GM18499 (cell line): ENCODE measurements at regions not wholly inside any gene's neighbourhood (a gene's known extent, or its start where the extent isn't known, plus 50 kb on each side); places are given as distances from the start of the nearest gene placed in this dataset.
"Not testable (repeated sequence)": the region's sequence is repeated elsewhere in the genome, so short reads cannot be mapped to it uniquely, and the experiment has no call there.

ENCODE experiments used
- ATAC-seq: cut with Tn5 transposase; IDR thresholded peaks from one replicate; pipeline ENCODE4 v1.9.1; 2021; ENCODE audit warnings: moderate number of reproducible peaks; ENCODE audit not compliant: insufficient read depth, unreplicated experiment

DNA sequence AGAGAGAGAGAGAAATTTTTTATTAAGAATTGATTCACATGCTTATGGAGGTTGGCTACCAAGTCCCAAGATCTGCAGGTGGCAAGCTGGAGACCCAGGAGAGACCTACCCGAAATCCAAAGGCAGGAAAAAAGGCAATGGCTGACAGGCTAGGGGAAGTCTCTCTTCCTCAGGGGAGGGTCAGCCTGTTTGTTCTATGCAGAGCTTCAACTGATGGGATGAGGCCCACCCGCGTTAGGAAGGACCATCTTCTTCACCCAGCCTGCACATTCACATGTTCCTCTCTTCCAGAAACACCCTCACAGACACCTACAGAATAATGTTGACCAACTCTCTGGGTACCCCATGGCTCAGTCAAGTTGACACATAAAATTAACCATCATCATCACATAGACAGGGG, 65.3 kb upstream of the SERP2 start:
- ATAC-seq: no peak

DNA sequence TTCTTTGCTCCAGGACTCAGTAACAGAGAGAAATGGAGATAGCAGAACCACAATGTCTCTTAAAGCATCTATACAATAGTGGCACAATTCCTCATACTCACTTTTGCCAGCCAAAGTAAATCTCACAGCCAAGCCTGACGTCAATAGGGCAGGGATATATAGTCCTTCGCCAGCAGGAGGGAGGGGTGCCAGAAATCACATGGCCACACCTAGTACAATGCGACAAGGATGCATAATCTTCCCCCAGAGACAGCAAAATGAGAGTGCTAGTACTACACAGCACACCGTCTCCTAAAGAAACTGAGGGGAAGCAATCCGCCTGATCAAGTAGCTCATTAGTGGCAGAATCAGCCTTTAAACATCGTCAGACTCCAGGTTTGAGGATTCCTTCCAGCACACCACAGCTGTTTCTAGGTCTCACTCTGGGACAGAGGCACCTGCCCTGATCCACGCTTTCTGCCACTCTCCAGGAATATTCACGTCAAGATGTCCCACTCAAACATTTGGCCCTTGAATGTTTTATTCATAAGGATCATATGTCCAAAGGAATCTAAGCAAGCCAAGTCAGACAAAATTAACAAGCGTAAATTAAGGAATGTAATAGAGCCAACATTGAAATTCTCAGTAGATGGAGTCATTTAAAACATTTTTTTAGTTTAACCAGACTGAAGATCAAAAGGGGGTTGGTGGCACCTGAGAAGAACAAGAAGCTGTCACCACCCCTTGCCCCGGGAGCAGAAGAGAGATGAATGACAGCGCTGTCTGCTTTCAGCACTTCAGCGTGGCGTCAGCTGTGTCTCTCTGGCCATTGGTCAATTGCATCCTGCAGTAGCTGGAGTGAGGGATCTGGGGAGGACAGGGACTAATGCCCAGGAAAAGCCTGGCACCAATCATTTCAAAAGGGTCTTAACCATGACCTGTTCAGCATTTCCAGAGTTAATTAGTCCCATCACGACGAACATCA, 63.5 kb upstream of the SERP2 start:
- ATAC-seq: no peak

DNA sequence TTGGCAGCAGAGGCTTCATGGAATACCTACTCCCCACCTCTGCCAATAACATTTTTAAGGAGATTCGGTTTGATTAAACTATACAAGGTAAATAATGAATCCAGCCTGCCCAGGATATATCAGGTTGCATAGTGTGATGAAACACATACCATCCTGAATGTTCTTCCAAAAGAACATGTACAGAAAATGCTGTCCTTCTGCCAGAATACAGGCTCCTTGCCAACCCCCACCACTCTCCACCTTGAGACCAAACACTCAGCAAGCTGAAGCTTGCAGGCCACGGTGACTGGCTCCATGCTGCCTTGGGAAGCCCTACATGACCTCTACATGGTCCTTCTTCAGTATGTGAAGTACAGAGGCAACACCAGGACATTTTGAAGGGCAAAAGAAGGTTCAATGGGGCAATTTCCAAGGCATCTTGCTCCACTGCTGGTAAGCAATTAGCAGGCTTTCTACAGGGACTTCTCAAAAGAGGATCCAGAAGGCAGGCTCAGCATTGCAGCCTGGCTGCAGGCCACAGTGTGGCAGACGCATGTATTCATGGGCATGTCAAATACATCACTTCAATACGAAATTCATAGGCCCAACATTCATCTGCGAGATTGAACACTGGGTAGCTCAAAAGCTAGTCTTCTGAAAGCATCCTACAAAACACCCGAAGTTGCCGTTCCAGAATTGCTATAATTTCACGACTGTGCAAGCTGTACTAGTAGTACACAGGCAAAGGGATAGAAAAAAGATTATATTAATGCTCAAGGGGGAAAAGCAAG, 62.4 kb upstream of the SERP2 start:
- ATAC-seq: no peak

DNA sequence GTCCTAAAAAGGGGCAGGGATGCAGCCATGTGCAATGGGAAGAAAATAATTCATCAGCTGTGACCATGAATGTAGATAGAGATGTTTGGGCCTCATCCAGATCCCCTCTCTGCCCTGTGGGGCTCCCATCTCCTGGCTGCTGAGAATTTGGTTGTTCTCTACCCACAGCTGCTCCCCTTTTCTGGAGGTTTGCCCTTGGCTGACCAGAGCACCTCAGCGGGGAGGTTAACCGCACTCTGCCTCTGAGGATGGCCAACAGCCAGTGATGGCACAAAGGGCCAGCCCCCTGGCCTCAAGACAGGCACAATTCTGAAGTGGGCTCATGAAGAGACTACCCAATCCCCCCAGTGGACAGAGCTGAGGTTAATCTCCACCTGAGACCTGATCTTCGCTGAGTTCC, 61.5 kb upstream of the SERP2 start:
- ATAC-seq: no peak

DNA sequence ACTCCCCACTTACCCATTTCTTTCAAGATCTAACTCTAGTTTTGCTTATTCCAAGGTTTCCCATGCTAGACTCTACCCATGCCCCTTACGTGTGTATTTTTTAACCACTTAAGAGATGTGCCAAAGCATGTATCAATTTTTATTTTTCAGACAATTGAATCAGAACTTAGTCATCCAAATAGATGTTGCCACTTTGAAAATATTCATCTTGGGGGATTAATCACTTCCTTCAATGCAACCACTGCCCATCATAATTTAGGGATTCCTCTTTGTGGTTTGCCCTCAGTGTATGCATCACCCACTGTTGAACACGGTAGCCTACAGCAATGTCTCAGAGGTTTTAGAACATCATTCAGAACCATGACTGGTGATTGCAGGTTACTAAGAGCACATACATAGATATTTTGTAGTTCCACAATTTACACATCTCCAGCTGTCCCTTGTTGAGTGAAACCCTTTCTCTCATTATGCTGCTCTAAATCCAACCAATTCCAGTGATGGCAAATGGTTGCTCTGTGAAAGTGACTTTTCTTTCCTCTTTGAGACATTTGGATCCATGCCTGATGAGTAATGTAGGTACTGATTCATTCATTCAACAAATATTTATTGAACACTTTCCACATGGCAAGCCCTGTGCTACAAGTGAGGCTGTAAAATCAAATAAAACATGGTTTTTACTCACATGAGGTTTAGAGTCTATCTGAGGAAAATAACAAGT, 60.6 kb upstream of the SERP2 start:
- no peak for ATAC-seq

DNA sequence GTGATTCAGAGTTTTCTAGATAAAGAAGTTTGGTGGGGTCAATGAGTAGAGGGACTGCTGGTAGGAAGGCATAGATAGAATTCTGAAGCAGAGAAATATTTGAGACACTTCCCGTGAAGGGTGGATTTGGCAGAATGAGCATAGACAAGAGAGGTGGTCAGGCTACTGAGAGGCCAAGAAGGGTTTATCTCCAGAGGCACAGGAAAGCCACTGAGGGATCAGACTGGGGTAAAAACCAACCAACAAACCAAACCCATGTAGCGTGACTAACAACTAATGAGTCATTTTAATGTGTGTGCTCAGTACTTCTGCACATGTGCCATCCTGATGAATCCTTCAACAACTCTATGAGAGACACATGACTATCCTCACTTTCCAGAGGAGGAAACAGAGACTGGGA, 60.0 kb upstream of the SERP2 start:
- ATAC-seq: no peak

DNA sequence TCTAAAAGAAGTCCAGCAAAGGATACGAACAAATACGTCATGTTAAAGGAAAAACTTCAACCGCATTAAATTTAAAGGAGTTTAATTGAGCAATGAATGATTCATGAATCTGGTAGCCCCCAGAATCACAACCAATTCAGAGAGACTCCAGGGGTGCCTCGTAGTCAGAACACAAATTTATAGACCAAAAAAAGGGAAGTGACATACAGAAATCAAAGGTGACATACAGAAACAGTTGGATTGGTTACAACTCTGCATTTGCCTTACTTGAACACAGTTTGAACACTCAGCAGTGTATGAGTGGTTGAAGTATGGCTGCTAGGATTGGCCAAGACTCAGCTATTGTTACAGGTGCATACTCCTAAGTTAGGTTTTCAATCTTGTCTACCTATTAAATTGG, 59.5 kb upstream of the SERP2 start:
- ATAC-seq: not testable (repeated sequence)

DNA sequence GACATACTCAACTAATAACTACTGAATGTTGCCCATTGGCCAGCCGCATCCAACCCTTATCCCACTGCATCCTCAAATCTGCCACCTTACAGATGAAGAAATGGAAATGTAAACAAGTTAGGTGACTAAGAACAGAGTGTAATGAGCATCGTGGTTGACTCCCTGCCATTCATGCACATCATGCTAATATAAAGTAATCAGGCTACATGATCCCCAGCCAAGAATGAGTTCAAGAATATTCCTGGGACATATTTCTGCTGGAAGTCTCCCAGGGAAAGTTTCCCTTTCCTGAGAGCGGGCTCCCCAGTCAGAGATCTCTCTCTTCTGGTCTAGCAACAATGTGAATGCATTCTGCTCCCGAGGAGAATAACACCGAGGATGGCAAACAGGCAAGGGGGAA, 55.9 kb upstream of the SERP2 start:
- no peak for ATAC-seq

DNA sequence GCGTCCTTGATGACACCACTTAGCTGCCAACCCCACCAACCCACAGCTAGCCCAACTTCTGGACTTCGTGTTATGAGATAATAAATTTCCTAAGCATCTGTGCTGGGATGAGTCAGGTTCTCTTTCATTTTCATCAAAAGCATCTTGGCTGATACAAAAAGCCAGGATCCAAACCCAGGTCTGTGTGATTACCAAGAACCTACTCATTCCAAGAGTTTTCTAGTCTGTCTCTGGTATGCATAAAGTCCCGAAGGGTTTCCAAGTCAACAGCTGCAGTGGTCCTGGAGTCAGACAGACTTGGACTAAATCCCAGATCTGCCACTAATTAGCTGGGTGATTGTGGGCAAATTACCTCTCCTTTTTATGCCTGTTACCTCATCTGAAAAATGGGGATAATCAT, 55.5 kb upstream of the SERP2 start:
- no peak for ATAC-seq

DNA sequence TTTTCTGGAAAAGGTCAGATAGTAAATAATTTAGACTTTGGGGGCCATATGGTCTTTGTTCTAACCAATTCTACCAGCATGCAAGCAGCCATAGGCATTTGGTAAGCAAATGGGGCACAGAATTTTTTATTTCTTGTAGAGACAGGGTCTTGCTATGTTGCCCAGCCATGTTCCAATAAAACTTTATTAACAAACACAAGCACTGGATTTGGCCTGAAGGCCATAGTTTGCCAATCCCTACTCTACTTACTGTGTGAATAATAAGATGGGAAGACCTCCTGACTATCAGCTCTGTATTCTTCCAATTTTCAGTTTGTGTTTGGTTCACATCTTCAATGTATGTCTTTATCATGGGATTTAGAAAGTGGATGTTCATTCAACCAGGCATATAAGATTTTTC, 53.0 kb upstream of the SERP2 start:
- no peak for ATAC-seq

DNA sequence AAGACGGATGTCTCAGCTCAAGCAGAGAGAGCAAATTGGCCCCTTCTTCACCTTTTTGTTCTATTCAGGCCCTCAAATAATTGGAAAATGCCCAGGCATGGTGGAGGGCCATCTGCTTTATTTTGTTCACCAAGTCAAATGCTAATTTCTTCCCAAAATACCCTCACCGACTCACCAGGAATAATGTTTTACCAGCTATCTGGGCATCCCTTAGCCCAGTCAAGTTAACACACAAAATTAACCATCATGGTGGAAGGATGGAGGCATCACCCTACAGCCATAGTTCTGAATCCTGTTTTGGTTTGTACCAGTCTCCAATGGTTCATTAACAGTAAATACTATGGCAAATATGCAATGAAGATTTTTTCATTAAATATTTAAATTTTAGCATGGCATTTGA, 51.7 kb upstream of the SERP2 start:
- ATAC-seq: no peak

DNA sequence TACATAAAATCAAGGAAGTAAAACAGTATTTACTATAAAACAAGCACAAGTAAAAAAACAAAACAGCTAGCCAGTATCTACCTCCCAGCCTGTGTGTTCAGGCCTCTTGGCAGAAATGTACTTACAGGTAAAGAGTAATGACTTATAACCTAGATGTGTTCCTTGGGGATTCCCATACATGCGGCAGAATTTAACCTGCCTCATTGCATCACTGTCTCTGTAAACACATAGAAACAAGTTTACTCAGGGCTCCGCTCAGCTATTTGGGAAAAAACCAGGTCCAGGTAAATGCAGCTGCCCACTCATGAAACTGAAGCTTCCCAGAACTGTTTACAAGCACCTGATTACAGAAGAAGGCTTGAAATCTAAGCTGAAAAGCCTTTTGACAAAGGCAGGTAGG, 50.7 kb upstream of the SERP2 start:
- no peak for ATAC-seq

DNA sequence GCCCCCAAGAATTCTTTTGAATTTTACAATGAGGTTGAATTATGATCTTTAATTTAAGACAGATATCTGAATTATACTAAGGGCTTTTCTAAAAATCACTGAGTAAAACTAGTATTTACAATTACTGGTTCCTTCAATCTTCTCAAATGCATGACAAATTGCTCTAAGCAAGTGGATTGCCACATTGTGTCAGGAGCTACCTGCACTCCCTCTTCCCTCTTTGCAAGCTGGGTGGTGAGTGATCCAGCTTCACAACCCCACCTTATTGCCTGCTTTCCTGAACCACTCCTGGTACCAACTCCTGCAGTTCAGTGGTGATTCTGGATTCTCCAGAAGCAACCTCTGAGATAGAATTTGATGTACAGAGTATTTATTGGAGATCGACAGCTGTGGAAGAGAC, 49.9 kb upstream of the SERP2 start:
- ATAC-seq: no peak
